ENCODE measurements at regions not wholly inside any gene's neighbourhood (a gene's known extent, or its start where the extent isn't known, plus 50 kb on each side); places are given as distances from the start of the nearest gene placed in this dataset.

DNA sequence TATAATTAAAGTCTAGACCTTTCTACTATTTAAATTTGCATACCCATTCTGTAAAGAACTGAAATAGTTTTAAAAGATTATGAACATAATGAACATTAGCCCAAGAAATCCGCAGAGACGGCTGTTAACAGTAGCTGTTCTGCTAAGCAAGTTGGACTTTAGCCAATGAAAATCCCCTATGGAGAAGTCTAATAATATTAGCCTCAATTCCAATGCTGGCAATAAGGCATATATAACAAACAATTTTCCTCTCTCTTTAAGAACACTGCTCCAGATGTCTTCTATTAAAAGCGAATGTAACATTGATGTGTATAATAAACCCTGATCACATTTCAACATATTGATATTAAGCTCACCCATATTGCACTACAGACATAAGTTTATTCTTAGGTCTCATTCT, 221.3 kb upstream of the KCTD3 start:
- Histone ChIP-seq H3K27ac (ENCODE audit: low read depth, low read length, poor library complexity, severe bottlenecking) (no peak overlapping the region), H3K4me2 (ENCODE audit: low read length) (no peak overlapping the region), H4K20me1 (ENCODE audit: insufficient read depth, low read length) (no peaks in the 10 kb centered on the region), H3K4me3 (ENCODE audit: low read depth, low read length, poor library complexity, severe bottlenecking) (no peak overlapping the region), H3K4me1 (ENCODE audit: insufficient read depth, low read length, poor library complexity, severe bottlenecking) (no peaks in the 10 kb centered on the region), H2AFZ (ENCODE audit: low read length) (no peak overlapping the region), H3K79me2 (ENCODE audit: insufficient read depth, low read depth, low read length) (no peaks in the 10 kb centered on the region), H3K9me3 (ENCODE audit: low read length) (no peaks in the 10 kb centered on the region), H3K36me3 (ENCODE audit: insufficient read depth, low read length) (no peaks in the 10 kb centered on the region), H3K9me2 (ENCODE audit: insufficient read depth, low read length) (no peaks in the 10 kb centered on the region)
- intact Hi-C loops (cut with micrococcal nuclease; ENCODE audit: unreplicated experiment): no loop called here
- no peak for DNase-seq (ENCODE audit: low spot score)
- POLR2A ChIA-PET: interaction anchor here (0.6 kb wide), 1 partner anchor 233 kb away, joined by 3 read pairs; no protein-coding TSS in a partner anchor
- TF ChIP-seq EZH2phosphoT487 (IDR thresholded peaks at IDR 0.05; ENCODE audit: borderline replicate concordance, low read depth, low read length) (no peak), CTCF (conservative IDR thresholded peaks at IDR 0.05; ENCODE audit: low read length) (no peak)
- no TSS peak for BruUV-seq (replicated peaks)
- CTCF ChIA-PET (ENCODE audit: unreplicated experiment): no interaction called here

DNA sequence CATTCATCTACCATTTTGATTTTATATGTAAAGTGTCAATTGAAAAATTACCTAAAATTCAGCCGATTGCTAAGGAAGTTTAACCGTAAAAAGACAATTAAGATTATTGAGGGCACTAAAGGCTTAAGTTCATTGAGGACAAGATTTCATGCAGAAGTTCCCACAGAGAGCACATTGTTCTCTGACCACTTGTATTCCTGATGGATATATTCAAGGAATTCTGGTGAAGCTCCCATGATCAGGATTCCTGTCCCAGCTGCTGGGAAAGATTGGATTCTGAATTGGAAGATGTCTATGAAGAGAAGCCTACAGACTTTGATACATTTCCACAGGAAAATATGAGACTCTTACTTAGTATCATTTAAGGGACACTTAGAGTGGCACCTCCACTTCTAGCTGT, 209.2 kb upstream of the KCTD3 start:
- intact Hi-C loops (cut with micrococcal nuclease; ENCODE audit: unreplicated experiment): no loop called here
- Histone ChIP-seq H3K27ac (ENCODE audit: low read depth, low read length, poor library complexity, severe bottlenecking) (no peak overlapping the region), H3K79me2 (ENCODE audit: insufficient read depth, low read depth, low read length) (no peaks in the 10 kb centered on the region), H3K9me2 (ENCODE audit: insufficient read depth, low read length) (no peaks in the 10 kb centered on the region), H3K4me1 (ENCODE audit: insufficient read depth, low read length, poor library complexity, severe bottlenecking) (no peaks in the 10 kb centered on the region), H3K4me2 (ENCODE audit: low read length) (no peak overlapping the region), H4K20me1 (ENCODE audit: insufficient read depth, low read length) (no peaks in the 10 kb centered on the region), H3K4me3 (ENCODE audit: low read depth, low read length, poor library complexity, severe bottlenecking) (no peak overlapping the region), H2AFZ (ENCODE audit: low read length) (no peak overlapping the region), H3K36me3 (ENCODE audit: insufficient read depth, low read length) (no peaks in the 10 kb centered on the region), H3K9me3 (ENCODE audit: low read length) (no peaks in the 10 kb centered on the region)
- CTCF ChIA-PET (ENCODE audit: unreplicated experiment): no interaction called here
- BruUV-seq (replicated peaks): no TSS peak
- TF ChIP-seq EZH2phosphoT487 (IDR thresholded peaks at IDR 0.05; ENCODE audit: borderline replicate concordance, low read depth, low read length) (no peak), CTCF (conservative IDR thresholded peaks at IDR 0.05; ENCODE audit: low read length) (no peak)
- no peak for DNase-seq (ENCODE audit: low spot score)
- POLR2A ChIA-PET: interaction anchor here (1.6 kb wide), 1 partner anchor 19 kb away, joined by 5 read pairs; no protein-coding TSS in a partner anchor

GRCh38 chr1:215358356-215358755, 208.7 kb upstream of the KCTD3 start:
- intact Hi-C loops (cut with micrococcal nuclease; ENCODE audit: unreplicated experiment): no loop called here
- CTCF ChIA-PET (ENCODE audit: unreplicated experiment): no interaction called here
- H3K4me2 ChIP-seq (ENCODE audit: low read length): no peak overlapping the region
- no peak for DNase-seq (ENCODE audit: low spot score)
- POLR2A ChIA-PET: interaction anchor here (0.9 to 1.6 kb wide), 3 partner anchors 9 to 148 kb away, joined by 3 to 5 read pairs (median 5); no protein-coding TSS in a partner anchor
- H3K27ac ChIP-seq (ENCODE audit: low read depth, low read length, poor library complexity, severe bottlenecking): no peak overlapping the region
- BruUV-seq (replicated peaks): no TSS peak
- no peak for TF ChIP-seq EZH2phosphoT487 (IDR thresholded peaks at IDR 0.05; ENCODE audit: borderline replicate concordance, low read depth, low read length)
- no peak for TF ChIP-seq CTCF (conservative IDR thresholded peaks at IDR 0.05; ENCODE audit: low read length)
- H2AFZ ChIP-seq (ENCODE audit: low read length): no peak overlapping the region
- H3K79me2 ChIP-seq (ENCODE audit: insufficient read depth, low read depth, low read length): no peaks in the 10 kb centered on the region
- no peaks in the 10 kb centered on the region for H3K4me1 ChIP-seq (ENCODE audit: insufficient read depth, low read length, poor library complexity, severe bottlenecking)
- no peaks in the 10 kb centered on the region for H3K9me2 ChIP-seq (ENCODE audit: insufficient read depth, low read length)
- no peak overlapping the region for H3K4me3 ChIP-seq (ENCODE audit: low read depth, low read length, poor library complexity, severe bottlenecking)
- no peaks in the 10 kb centered on the region for H3K36me3 ChIP-seq (ENCODE audit: insufficient read depth, low read length)
- no peaks in the 10 kb centered on the region for H3K9me3 ChIP-seq (ENCODE audit: low read length)
- no peaks in the 10 kb centered on the region for H4K20me1 ChIP-seq (ENCODE audit: insufficient read depth, low read length)

All from OCI-LY7 (cell line).